Liver (tissue), 3 donors: ENCODE measurements at regions not wholly inside any gene's neighbourhood (a gene's known extent, or its start where the extent isn't known, plus 50 kb on each side); places are given as distances from the start of the nearest gene placed in this dataset.

Experiments used
- ATF3 ChIP-seq: IDR thresholded peaks from 2 replicates; pipeline ENCODE4 v1.6.1; 2016; ENCODE audit warnings: antibody characterized with exemption
- FOXA2 ChIP-seq: IDR thresholded peaks from 2 replicates; pipeline ENCODE4 v1.6.1; 2016; ENCODE audit warnings: antibody characterized with exemption
- RXRA ChIP-seq, 2 donors: IDR thresholded peaks; 2 replicates each; pipeline ENCODE4 v1.6.1; 2017 to 2018; ENCODE audit warnings: antibody characterized with exemption in 2 of 2, mild to moderate bottlenecking in 1 of 2
- SP1 ChIP-seq: IDR thresholded peaks from 2 replicates; pipeline ENCODE4 v1.6.1; 2018; ENCODE audit warnings: antibody characterized with exemption, mild to moderate bottlenecking
- TAF1 ChIP-seq: conservative IDR thresholded peaks from 2 replicates; pipeline ENCODE4 v1.6.1; 2016; ENCODE audit warnings: antibody characterized with exemption, mild to moderate bottlenecking
- YY1 ChIP-seq: IDR thresholded peaks from 2 replicates; pipeline ENCODE4 v1.6.1; 2016; ENCODE audit warnings: antibody characterized with exemption, mild to moderate bottlenecking
- TF ChIP-seq, protein P1 (sequence below): fragments of 150-350 bp; IDR thresholded peaks from 2 replicates; pipeline ENCODE4 v1.5.1; 2017; ENCODE audit warnings: improper control_type of control experiment, low read depth, low read length; ENCODE audit not compliant: missing input control
- donor health status: healthy.
- donor health status: healthy.

- TF ChIP-seq, protein P1, sequence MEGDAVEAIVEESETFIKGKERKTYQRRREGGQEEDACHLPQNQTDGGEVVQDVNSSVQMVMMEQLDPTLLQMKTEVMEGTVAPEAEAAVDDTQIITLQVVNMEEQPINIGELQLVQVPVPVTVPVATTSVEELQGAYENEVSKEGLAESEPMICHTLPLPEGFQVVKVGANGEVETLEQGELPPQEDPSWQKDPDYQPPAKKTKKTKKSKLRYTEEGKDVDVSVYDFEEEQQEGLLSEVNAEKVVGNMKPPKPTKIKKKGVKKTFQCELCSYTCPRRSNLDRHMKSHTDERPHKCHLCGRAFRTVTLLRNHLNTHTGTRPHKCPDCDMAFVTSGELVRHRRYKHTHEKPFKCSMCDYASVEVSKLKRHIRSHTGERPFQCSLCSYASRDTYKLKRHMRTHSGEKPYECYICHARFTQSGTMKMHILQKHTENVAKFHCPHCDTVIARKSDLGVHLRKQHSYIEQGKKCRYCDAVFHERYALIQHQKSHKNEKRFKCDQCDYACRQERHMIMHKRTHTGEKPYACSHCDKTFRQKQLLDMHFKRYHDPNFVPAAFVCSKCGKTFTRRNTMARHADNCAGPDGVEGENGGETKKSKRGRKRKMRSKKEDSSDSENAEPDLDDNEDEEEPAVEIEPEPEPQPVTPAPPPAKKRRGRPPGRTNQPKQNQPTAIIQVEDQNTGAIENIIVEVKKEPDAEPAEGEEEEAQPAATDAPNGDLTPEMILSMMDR: no peak
- TF ChIP-seq SP1 (no peak), YY1 (no peak), FOXA2 (no peak), RXRA (IDR thresholded peaks at IDR 0.05) (no peak), ATF3 (no peak), TAF1 (no peak)
These were observed 481.4 kb upstream of the TMEM132C start for GRCh38 chr12:127785540-127785939.
